Astrocyte of the cerebellum (primary cell): ENCODE measurements at regions not wholly inside any gene's neighbourhood (a gene's known extent, or its start where the extent isn't known, plus 50 kb on each side); places are given as distances from the start of the nearest gene placed in this dataset.

ENCODE experiments used
- DNase-seq: peaks from one replicate; pipeline ENCODE4 v3.0.0-alpha.2; 2011; ENCODE audit warnings: low read depth
- H3K4me3 ChIP-seq: 2 replicates; pipeline ENCODE4 v1.5.1; 2011; ENCODE audit warnings: mild to moderate bottlenecking, low read depth, low read length, moderate library complexity
- in situ Hi-C: cut with HindIII; loops from 2 replicates; pipeline ENCODE4 v1.10.0; 2017; ENCODE audit warnings: low sequenced_read_pairs
- TF ChIP-seq, protein P1 (sequence below): IDR thresholded peaks from 2 replicates; pipeline ENCODE4 v1.5.1; 2012; ENCODE audit warnings: low read length, low read depth, moderate library complexity, mild to moderate bottlenecking; ENCODE audit errors: missing control alignments

DNA sequence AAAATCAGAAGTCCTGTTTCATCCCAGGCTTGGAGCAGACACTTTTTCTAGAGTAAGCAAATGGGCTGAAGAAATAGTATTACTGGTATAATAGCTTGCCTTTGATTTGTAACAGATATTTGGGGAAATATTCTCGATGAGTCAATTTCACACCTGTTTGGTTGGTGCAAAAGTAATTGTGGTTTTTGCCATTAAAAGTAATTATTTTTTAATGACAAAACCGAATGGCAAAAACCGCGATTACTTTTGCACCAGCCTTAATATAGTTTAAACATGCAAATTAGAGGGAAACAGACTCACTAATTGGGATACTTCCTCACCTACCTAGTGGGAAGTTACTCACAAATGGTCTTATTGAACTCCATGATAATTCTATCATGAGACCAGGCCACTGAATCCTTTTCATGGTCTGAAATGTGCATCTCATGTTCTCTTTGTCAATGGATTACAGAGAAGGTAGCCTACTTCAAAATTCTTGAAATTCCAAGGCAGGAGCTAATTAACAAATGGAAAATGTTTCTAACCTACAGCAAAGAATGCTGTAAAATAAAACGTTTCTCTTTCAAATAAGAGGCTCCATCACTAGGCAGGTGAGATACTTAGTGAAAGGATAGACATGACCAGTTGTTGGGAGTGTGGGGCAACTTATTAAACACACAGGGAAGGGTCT is 391.3 kb downstream of the EMP1 start:
- DNase-seq = no peak
- H3K4me3 ChIP-seq = no peak overlapping the region
- in situ Hi-C loops = no loop called here
- TF ChIP-seq, protein P1, sequence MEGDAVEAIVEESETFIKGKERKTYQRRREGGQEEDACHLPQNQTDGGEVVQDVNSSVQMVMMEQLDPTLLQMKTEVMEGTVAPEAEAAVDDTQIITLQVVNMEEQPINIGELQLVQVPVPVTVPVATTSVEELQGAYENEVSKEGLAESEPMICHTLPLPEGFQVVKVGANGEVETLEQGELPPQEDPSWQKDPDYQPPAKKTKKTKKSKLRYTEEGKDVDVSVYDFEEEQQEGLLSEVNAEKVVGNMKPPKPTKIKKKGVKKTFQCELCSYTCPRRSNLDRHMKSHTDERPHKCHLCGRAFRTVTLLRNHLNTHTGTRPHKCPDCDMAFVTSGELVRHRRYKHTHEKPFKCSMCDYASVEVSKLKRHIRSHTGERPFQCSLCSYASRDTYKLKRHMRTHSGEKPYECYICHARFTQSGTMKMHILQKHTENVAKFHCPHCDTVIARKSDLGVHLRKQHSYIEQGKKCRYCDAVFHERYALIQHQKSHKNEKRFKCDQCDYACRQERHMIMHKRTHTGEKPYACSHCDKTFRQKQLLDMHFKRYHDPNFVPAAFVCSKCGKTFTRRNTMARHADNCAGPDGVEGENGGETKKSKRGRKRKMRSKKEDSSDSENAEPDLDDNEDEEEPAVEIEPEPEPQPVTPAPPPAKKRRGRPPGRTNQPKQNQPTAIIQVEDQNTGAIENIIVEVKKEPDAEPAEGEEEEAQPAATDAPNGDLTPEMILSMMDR = no peak

- H3K4me3 ChIP-seq = no peak overlapping the region
- in situ Hi-C loops = no loop called here
- TF ChIP-seq, protein P1 = no peak
- DNase-seq = no peak
Measured at GRCh38 chr12:13586361-13586760, 389.8 kb downstream of the EMP1 start.

DNA sequence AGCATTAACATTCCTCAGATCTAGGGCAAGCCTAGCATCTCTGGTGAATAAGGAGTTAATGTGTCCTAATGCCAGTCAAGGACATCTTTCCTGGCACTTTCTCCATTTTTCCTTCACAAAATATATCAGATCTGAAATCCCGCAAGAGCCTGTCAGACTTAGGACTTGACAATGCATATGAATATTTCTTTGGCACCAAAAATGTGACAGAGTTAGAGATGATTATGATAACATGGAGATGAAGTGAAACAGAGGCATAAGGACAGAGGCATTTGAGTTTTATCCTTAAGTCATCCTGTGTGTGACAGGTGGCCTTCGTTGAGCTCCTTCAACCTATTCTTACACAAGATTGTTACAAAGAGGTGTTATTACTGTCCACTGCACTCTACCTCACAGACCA is 388.0 kb downstream of the EMP1 start:
- TF ChIP-seq, protein P1 = no peak
- H3K4me3 ChIP-seq = no peak overlapping the region
- in situ Hi-C loops = no loop called here
- no peak for DNase-seq

GRCh38 chr12:13583630-13584029 is 387.1 kb downstream of the EMP1 start:
- TF ChIP-seq, protein P1 = no peak
- DNase-seq = no peak
- in situ Hi-C loops = no loop called here
- no peak overlapping the region for H3K4me3 ChIP-seq

- TF ChIP-seq, protein P1 = no peak
- in situ Hi-C loops = no loop called here
Measured at GRCh38 chr12:13582421-13582820, 385.9 kb downstream of the EMP1 start.

GRCh38 chr12:13581031-13581430 is 384.5 kb downstream of the EMP1 start:
- TF ChIP-seq, protein P1 = no peak
- no peak overlapping the region for H3K4me3 ChIP-seq
- in situ Hi-C loops = no loop called here
- DNase-seq = no peak

More at GRCh38 chr12:13582421-13582820, 385.9 kb downstream of the EMP1 start:
- no peak overlapping the region for H3K4me3 ChIP-seq
- DNase-seq = no peak

DNA sequence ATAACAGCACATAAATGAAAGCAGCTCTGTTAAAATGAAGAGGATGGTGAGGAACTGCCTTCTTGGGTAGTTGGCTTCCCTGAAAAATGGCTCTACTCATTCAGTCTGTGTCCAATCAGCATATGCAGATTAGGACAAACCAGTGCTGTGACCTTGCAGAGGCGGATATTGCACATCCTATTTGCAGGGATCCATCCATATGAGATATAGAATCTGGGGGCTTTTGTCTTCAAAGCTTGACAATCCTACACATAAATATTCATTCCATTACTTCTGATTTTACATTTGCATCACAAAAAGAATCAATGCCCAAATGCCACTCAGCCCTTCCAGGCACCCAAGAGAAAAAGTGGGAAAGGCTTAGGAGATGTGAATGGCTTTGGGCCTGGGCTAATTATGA is 383.7 kb downstream of the EMP1 start:
- no peak overlapping the region for H3K4me3 ChIP-seq
- no peak for DNase-seq
- TF ChIP-seq, protein P1 = no peak
- in situ Hi-C loops = no loop called here
